H9 (cell line): ENCODE measurements at regions not wholly inside any gene's neighbourhood (a gene's known extent, or its start where the extent isn't known, plus 50 kb on each side); places are given as distances from the start of the nearest gene placed in this dataset.
A peak's percentile ranks its signal among the peaks of the same experiment; 100 is the strongest.

ENCODE experiments used
- DNase-seq: peaks from one replicate; pipeline ENCODE4 v3.0.0-alpha.2; 2017
- H2AFZ ChIP-seq: one replicate; pipeline ENCODE4 v1.6.1; 2013; ENCODE audit warnings: mild to moderate bottlenecking, low read length, control low read depth, moderate library complexity
- H2AK5ac ChIP-seq: 2 replicates; pipeline ENCODE4 v1.6.1; 2013; ENCODE audit warnings: low read length, control low read depth, mixed read lengths; ENCODE audit not compliant: insufficient read length
- H2BK120ac ChIP-seq: one replicate; pipeline ENCODE4 v1.6.1; 2013; ENCODE audit warnings: low read depth, mild to moderate bottlenecking, low read length, control low read depth, inconsistent platforms; ENCODE audit not compliant: poor library complexity, severe bottlenecking
- H2BK12ac ChIP-seq: 2 replicates; pipeline ENCODE4 v1.6.1; 2013; ENCODE audit warnings: low read length, control low read depth, mixed read lengths, low read depth; ENCODE audit not compliant: insufficient read length
- H2BK15ac ChIP-seq: 2 replicates; pipeline ENCODE4 v1.6.1; 2013; ENCODE audit warnings: low read depth, low read length, control low read depth
- H2BK20ac ChIP-seq: one replicate; pipeline ENCODE4 v1.6.1; 2013; ENCODE audit warnings: low read depth, mild to moderate bottlenecking, low read length, control low read depth, inconsistent platforms; ENCODE audit not compliant: poor library complexity, severe bottlenecking
- H2BK5ac ChIP-seq: 2 replicates; pipeline ENCODE4 v1.6.1; 2013; ENCODE audit warnings: low read length, control low read depth, mixed read lengths; ENCODE audit not compliant: insufficient read length
- H3K14ac ChIP-seq: 2 replicates; pipeline ENCODE4 v1.6.1; 2013; ENCODE audit warnings: low read length, control low read depth; ENCODE audit not compliant: insufficient read depth
- H3K18ac ChIP-seq: 2 replicates; pipeline ENCODE4 v1.6.1; 2013; ENCODE audit warnings: low read depth, mild to moderate bottlenecking, mixed read lengths, low read length, control low read depth; ENCODE audit not compliant: insufficient read length
- H3K23ac ChIP-seq: 2 replicates; pipeline ENCODE4 v1.6.1; 2013; ENCODE audit warnings: low read length, control low read depth, mixed read lengths, low read depth; ENCODE audit not compliant: insufficient read length
- H3K23me2 ChIP-seq: 2 replicates; pipeline ENCODE4 v1.6.1; 2013; ENCODE audit warnings: low read depth, mild to moderate bottlenecking, mixed read lengths, low read length, control low read depth; ENCODE audit not compliant: insufficient read length, poor library complexity, severe bottlenecking
- H3K27ac ChIP-seq: 2 replicates; pipeline ENCODE4 v1.5.1; 2013; ENCODE audit warnings: low read length, control low read depth, mixed read lengths, low read depth; ENCODE audit not compliant: insufficient read length
- H3K27me3 ChIP-seq: 2 replicates; pipeline ENCODE4 v1.6.1; 2013; ENCODE audit warnings: low read length, control low read depth, inconsistent platforms; ENCODE audit not compliant: insufficient read depth
- H3K4ac ChIP-seq: 2 replicates; pipeline ENCODE4 v1.6.1; 2013; ENCODE audit warnings: low read depth, mild to moderate bottlenecking, control low read depth, inconsistent platforms, low read length, moderate library complexity
- H3K4me1 ChIP-seq: 2 replicates; pipeline ENCODE4 v1.6.1; 2013; ENCODE audit warnings: low read length, control low read depth, inconsistent platforms; ENCODE audit not compliant: insufficient read depth
- H3K4me2 ChIP-seq: 2 replicates; pipeline ENCODE4 v1.6.1; 2013; ENCODE audit warnings: low read length, control low read depth, mixed read lengths; ENCODE audit not compliant: insufficient read length, insufficient read depth
- H3K56ac ChIP-seq: 2 replicates; pipeline ENCODE4 v1.6.1; 2013; ENCODE audit warnings: low read depth, mild to moderate bottlenecking, mixed read lengths, low read length, control low read depth; ENCODE audit not compliant: insufficient read length
- H3K79me1 ChIP-seq: 2 replicates; pipeline ENCODE4 v1.6.1; 2013; ENCODE audit warnings: low read depth, mild to moderate bottlenecking, moderate library complexity, low read length, control low read depth, inconsistent platforms; ENCODE audit not compliant: insufficient read depth, poor library complexity, severe bottlenecking
- H3K79me2 ChIP-seq: 2 replicates; pipeline ENCODE4 v1.6.1; 2013; ENCODE audit warnings: low read length, control low read depth, inconsistent platforms; ENCODE audit not compliant: insufficient read depth
- H3K9ac ChIP-seq: 2 replicates; pipeline ENCODE4 v1.6.1; 2013; ENCODE audit warnings: low read length, control low read depth, mixed read lengths; ENCODE audit not compliant: insufficient read length; ENCODE audit errors: extremely low read depth
- H3K9me3 ChIP-seq: one replicate; pipeline ENCODE4 v1.6.1; 2013; ENCODE audit warnings: low read depth, low read length, inconsistent platforms; ENCODE audit not compliant: control insufficient read depth
- H3T11ph ChIP-seq: one replicate; pipeline ENCODE4 v1.6.1; 2013; ENCODE audit warnings: mild to moderate bottlenecking, low read length, control low read depth, inconsistent platforms
- H4K20me1 ChIP-seq: one replicate; pipeline ENCODE4 v1.6.1; 2013; ENCODE audit not compliant: control insufficient read depth, insufficient read length, insufficient read depth
- H4K5ac ChIP-seq: 2 replicates; pipeline ENCODE4 v1.6.1; 2013; ENCODE audit warnings: low read depth, mild to moderate bottlenecking, mixed read lengths, low read length, control low read depth; ENCODE audit not compliant: insufficient read length
- H4K8ac ChIP-seq: replicated peaks from 2 replicates; pipeline ENCODE4 v1.6.1; 2013; ENCODE audit warnings: low read length, control low read depth, mixed read lengths, low read depth; ENCODE audit not compliant: insufficient read length
- H4K91ac ChIP-seq: 2 replicates; pipeline ENCODE4 v1.6.1; 2013; ENCODE audit warnings: low read depth, mild to moderate bottlenecking, moderate library complexity, mixed read lengths, low read length, control low read depth; ENCODE audit not compliant: insufficient read length
- H3K27ac Mint-ChIP-seq, 3 experiments: 2 replicates in 2 of 3; 3 replicates in 1 of 3; pipeline ENCODE4 v1.8.0; 2020 to 2021; ENCODE audit warnings: mixed read lengths in 3 of 3, mild to moderate bottlenecking in 1 of 3, moderate library complexity in 1 of 3
- H3K27me3 Mint-ChIP-seq: 2 replicates; pipeline ENCODE4 v1.8.0; 2021; ENCODE audit warnings: low read depth, mild to moderate bottlenecking, moderate library complexity, mixed read lengths
- H3K36me3 Mint-ChIP-seq, 3 experiments: 2 replicates in 2 of 3; 3 replicates in 1 of 3; pipeline ENCODE4 v1.8.0; 2020 to 2021; ENCODE audit warnings: low read depth in 3 of 3, mixed read lengths in 3 of 3; ENCODE audit not compliant: insufficient read depth in 1 of 3
- H3K4me1 Mint-ChIP-seq, 2 experiments: 2 replicates each; pipeline ENCODE4 v1.8.0; 2020; ENCODE audit warnings: mixed read lengths in 2 of 2
- H3K4me3 Mint-ChIP-seq, 2 experiments: 2 replicates in 1 of 2; 3 replicates in 1 of 2; pipeline ENCODE4 v1.8.0; 2020 to 2021; ENCODE audit warnings: mild to moderate bottlenecking in 2 of 2, mixed read lengths in 2 of 2, moderate library complexity in 1 of 2
- H3K9me3 Mint-ChIP-seq, 2 experiments: 2 replicates in 1 of 2; 3 replicates in 1 of 2; pipeline ENCODE4 v1.8.0; 2020; ENCODE audit warnings: mild to moderate bottlenecking in 2 of 2, mixed read lengths in 2 of 2, moderate library complexity in 1 of 2
- CTCF ChIP-seq: fragments of 200-600 bp; sonication (generic); conservative IDR thresholded peaks from 3 replicates; pipeline ENCODE4 v1.8.0; 2021; ENCODE audit warnings: antibody characterized with exemption, mild to moderate bottlenecking
- WGBS: extraction: QIAGEN DNeasy Blood & Tissue Kit; methylation state at CpG from one replicate; pipeline ENCODE4 v1.1.7; 2013; ENCODE audit warnings: missing lambda C conversion rate, low lambda C conversion rate, mixed read lengths; ENCODE audit not compliant: insufficient read length; ENCODE audit errors: extremely low coverage; 5-methylcytosine and 5-hydroxymethylcytosine counted together

DNA sequence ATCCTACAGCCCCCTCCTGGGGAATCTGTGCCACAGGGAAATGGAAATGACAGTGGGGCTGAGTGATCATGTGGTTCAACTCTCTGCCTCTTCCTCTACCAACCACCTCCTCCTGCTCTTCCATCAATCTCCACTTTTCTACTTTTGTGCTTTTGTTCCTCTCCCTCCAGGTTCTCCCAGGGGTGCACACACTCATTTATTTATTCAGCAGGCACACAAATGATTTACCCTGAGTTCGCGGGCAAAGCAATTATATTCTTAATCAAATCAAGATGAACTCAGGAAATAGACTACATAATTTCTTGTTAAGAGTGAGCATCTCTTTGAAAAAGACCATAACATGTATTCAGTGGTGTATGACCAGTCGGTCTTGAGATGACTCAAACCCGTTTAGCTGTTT, 69.2 kb downstream of the VCX3A start:
- H3K27ac Mint-ChIP-seq: peak overlapping the region in 1 of 3 experiments; percentile 62; a peak in 2 of 7 replicates
- H2AK5ac ChIP-seq: no peak overlapping the region

More for the DNA sequence above, 69.2 kb downstream of the VCX3A start:
- Histone ChIP-seq H3K4ac (no peak overlapping the region), H4K91ac (no peak overlapping the region), H3K27me3 (no peaks in the 10 kb centered on the region), H2AFZ (no peak overlapping the region), H3T11ph (no peak overlapping the region), H4K5ac (no peak overlapping the region), H3K18ac (no peak overlapping the region), H3K14ac (no peak overlapping the region), H4K20me1 (no peaks in the 10 kb centered on the region), H3K56ac (no peak overlapping the region), H2BK5ac (no peak overlapping the region), H3K79me1 (no peaks in the 10 kb centered on the region), H2BK12ac (no peak overlapping the region), H3K23ac (no peak overlapping the region), H3K27ac (no peak overlapping the region), H3K4me2 (no peak overlapping the region), H3K23me2 (no peaks in the 10 kb centered on the region), H3K4me1 (no peaks in the 10 kb centered on the region; the same call in 1 of the 2 replicates), H2BK15ac (no peak overlapping the region), H2BK120ac (no peak overlapping the region), H3K9ac (no peak overlapping the region), H3K9me3 (no peaks in the 10 kb centered on the region), H2BK20ac (no peak overlapping the region), H4K8ac (no peak overlapping the region), H3K79me2 (no peaks in the 10 kb centered on the region)
- no peaks in the 10 kb centered on the region for H3K9me3 Mint-ChIP-seq
- no peak for TF ChIP-seq CTCF
- H3K36me3 Mint-ChIP-seq: no peaks in the 10 kb centered on the region; a peak in 1 of 7 replicates
- DNase-seq: no peak
- H3K27me3 Mint-ChIP-seq: no peaks in the 10 kb centered on the region
- WGBS: no CpG with 5 or more reads among the region's 4 CpGs
- H3K4me3 Mint-ChIP-seq: no peak overlapping the region
- H3K4me1 Mint-ChIP-seq: peaks cover 39 to 41% of the 10 kb centered on the region in 2 experiments
